ENCODE measurements at regions not wholly inside any gene's neighbourhood (a gene's known extent, or its start where the extent isn't known, plus 50 kb on each side); places are given as distances from the start of the nearest gene placed in this dataset.
"Not testable (repeated sequence)": the region's sequence is repeated elsewhere in the genome, so short reads cannot be mapped to it uniquely, and the experiment has no call there.

- DNase-seq, result no peak
Observed at GRCh38 chr12:25382311-25383106, 131.8 kb upstream of the KRAS start.

GRCh38 chr12:25377469-25378177, 126.9 kb upstream of the KRAS start:
- peak; percentile 55 for DNase-seq

GRCh38 chr12:25376985-25377384, 126.3 kb upstream of the KRAS start:
- no peak for DNase-seq

GRCh38 chr12:25376407-25376806, 125.7 kb upstream of the KRAS start:
- no peak for DNase-seq

GRCh38 chr12:25372969-25373817, 122.5 kb upstream of the KRAS start:
- no peak for DNase-seq

GRCh38 chr12:25372002-25372401, 121.3 kb upstream of the KRAS start:
- no peak for DNase-seq

- no peak for DNase-seq
Observed at GRCh38 chr12:25368557-25368956, 117.8 kb upstream of the KRAS start.

GRCh38 chr12:25366122-25366521, 115.4 kb upstream of the KRAS start:
- DNase-seq, result no peak

GRCh38 chr12:25365340-25365730, 114.6 kb upstream of the KRAS start:
- no peak for DNase-seq

GRCh38 chr12:25364529-25365339, 114.0 kb upstream of the KRAS start:
- no peak for DNase-seq

- no peak for DNase-seq
Observed at GRCh38 chr12:25362646-25363045, 111.9 kb upstream of the KRAS start.

- no peak for DNase-seq
Observed at GRCh38 chr12:25361511-25361910, 110.8 kb upstream of the KRAS start.

GRCh38 chr12:25357595-25357994, 106.9 kb upstream of the KRAS start:
- DNase-seq, result no peak

GRCh38 chr12:25352942-25353341, 102.2 kb upstream of the KRAS start:
- DNase-seq, result not testable (repeated sequence)

GRCh38 chr12:25352083-25352918, 101.6 kb upstream of the KRAS start:
- peak; percentile 79 for DNase-seq

- DNase-seq, result no peak
Observed at GRCh38 chr12:25348593-25348895, 97.8 kb upstream of the KRAS start.

- no peak for DNase-seq
Observed at GRCh38 chr12:25347716-25348592, 97.2 kb upstream of the KRAS start.

GRCh38 chr12:25341877-25342276, 91.1 kb upstream of the KRAS start:
- DNase-seq, result not testable (repeated sequence)

- no peak for DNase-seq
Observed at GRCh38 chr12:25337916-25338315, 87.2 kb upstream of the KRAS start.

- no peak for DNase-seq
Observed at GRCh38 chr12:25332143-25332542, 81.4 kb upstream of the KRAS start.
